Occipital lobe (tissue), 1 donor: ENCODE measurements at regions not wholly inside any gene's neighbourhood (a gene's known extent, or its start where the extent isn't known, plus 50 kb on each side); places are given as distances from the start of the nearest gene placed in this dataset.
"Not testable (repeated sequence)": the region's sequence is repeated elsewhere in the genome, so short reads cannot be mapped to it uniquely, and the experiment has no call there.

ENCODE experiments used
- DNase-seq: peaks from one replicate; lab custom pipeline; 2025; lab: John Stamatoyannopoulos, UW

GRCh38 chr9:28976250-28976649 lies 1403.0 kb upstream of the C9orf72 start:
- no peak for DNase-seq

- DNase-seq, result no peak
These were observed 1403.4 kb upstream of the C9orf72 start for GRCh38 chr9:28976684-28977083.

GRCh38 chr9:28981129-28981528 lies 1407.8 kb upstream of the C9orf72 start:
- no peak for DNase-seq

DNA sequence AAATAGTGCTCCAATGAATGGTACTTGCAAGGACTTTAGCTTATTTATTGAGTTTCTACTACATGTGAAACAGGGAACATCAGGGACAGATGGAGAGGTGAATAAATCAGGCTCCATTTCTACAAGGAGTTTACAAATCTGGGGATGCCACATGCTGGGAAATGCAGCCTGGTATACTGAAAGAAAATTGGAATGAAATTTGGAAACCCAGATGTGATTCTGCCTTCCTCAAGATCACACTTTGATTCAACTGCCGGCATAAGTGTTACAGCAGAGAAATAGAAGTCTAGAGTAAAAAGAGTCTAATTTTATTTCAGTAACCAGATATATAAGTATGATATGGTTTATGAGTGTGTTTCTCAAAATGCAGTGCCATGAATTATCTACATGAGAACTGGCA lies 1408.4 kb upstream of the C9orf72 start:
- DNase-seq, result no peak

- no peak for DNase-seq
These were observed 1410.7 kb upstream of the C9orf72 start for GRCh38 chr9:28984016-28984415.

DNA sequence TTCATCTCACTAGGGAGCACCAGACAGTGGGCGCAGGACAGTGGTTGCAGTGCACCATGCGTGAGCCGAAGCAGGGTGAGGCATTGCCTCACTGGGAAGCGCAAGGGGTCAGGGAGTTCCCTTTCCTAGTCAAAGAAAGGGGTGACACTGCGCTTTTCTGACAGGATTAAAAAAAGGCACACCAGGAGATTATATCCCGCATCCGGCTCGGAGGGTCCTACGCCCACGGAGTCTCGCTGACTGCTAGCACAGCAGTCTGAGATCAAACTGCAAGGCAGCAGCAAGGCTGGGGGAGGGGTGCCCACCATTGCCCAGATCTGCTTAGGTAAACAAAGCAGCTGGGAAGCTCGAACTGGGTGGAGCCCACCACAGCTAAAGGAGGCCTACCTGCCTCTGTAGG lies 1416.7 kb upstream of the C9orf72 start:
- not testable (repeated sequence) for DNase-seq

- no peak for DNase-seq
These were observed 1425.8 kb upstream of the C9orf72 start for GRCh38 chr9:28999057-28999456.

DNA sequence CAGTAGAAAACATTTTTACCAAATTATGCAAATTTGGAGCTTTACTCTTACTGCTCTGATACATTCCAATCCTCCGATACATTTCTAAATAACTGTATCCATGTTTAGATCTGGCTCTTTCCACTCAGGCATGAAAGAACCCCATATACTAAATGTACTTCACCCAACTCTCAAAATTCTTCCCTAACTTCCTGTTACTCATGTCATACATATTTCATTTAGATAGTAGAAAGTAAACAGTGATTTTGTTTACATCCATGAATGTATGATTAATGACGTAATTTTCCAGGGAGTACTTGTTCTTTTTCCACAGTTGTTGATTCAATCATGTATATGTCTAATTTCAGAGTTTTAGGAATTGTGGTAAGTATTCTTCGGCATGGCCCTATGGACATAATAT lies 1426.5 kb upstream of the C9orf72 start:
- DNase-seq, result no peak

DNA sequence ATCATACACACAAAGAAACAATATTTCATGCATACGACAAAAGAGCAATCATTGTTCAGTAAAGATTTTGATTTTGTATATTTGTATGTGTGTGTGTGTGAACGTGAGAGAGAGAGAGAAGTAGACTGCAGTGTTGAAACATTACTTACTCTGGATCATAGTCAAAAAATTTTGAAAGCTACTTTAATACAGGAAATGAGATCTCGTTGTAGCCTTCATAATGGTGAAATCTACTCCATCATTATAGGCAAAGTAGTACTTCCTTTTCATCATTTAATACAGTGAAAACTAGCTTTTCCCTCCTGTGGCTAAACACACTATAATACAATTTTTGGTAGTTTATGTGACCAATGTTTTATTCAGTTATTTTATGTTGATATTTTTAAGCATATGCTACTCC lies 1427.7 kb upstream of the C9orf72 start:
- DNase-seq, result no peak

- no peak for DNase-seq
These were observed 1431.7 kb upstream of the C9orf72 start for GRCh38 chr9:29004988-29005387.

DNA sequence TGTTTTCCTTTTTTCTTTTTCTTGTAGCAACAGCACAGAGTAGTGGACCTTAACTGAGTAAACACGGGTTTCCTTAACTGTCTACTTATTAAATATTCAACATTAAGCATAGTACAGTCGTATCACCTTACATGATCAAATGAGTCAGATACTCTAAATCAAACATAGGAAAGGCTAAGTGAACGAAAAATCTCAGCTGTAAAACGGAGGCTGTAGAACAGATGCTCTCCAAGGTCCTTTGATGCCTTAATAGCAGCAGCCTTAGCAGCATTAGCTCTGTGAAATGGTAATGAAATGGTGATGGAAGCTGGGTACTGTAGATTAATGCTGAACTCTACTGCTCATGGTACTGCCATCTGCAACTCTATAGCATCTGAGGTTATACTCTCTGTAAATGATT lies 1433.3 kb upstream of the C9orf72 start:
- no peak for DNase-seq

DNA sequence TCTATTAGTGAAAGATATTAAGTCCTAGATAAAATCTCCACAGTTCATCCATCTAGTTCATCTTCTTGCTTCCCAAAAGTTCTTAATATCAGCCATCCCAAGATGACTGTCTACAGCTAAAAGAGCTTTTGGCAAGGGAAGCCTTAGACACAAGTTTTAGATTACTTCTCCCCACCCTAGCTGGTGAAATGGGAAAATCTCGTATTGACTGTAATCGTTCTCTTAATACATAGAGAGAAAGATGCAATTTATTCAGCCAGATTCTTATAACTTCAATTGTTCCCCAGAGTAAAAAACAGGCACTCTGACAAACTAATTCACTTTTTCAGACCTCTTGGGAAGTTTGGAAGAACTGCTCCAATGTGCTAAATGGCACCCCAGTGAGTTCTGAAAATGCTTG lies 1439.6 kb upstream of the C9orf72 start:
- no peak for DNase-seq

DNA sequence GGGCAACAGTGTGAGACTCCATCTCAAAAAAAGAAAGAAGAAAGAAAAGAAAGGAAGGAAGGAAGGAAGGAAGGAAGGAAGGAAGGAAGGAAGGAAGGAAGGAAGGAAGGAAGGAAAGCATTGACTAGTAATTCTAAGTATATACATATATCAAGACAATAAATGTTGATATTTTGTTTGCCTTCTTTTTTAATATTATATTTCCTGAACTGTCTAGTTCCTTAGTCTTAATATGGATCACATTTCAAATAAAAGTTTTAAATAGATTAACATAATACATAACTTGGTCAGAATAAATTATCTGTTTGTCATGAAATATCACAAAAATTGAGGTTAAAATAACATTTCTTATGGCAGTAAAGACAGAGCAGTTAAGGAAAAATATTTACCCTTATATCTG lies 1448.4 kb upstream of the C9orf72 start:
- DNase-seq, result no peak

- no peak for DNase-seq
These were observed 1465.1 kb upstream of the C9orf72 start for GRCh38 chr9:29038332-29038731.

- no peak for DNase-seq
These were observed 1466.0 kb upstream of the C9orf72 start for GRCh38 chr9:29039258-29039657.

DNA sequence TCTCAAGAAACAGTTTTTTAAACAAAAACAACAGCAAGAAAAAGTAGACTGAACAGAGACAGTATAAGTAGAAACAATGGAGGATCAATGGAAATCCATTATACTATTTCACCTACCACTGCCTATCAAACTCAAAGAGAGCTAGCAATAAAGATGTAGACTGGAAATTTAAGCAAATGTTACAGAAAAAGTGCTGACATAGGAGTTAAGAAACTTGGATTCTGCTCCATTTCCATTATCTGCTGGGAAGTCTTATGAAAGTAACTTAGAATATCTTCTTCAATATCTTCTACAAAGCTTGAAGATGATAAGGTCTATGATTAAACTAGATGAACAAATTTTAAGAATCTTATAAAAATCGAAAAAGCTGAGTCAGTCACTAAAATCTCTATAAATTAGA lies 1469.8 kb upstream of the C9orf72 start:
- no peak for DNase-seq

- DNase-seq, result no peak
These were observed 1471.7 kb upstream of the C9orf72 start for GRCh38 chr9:29044959-29045358.

DNA sequence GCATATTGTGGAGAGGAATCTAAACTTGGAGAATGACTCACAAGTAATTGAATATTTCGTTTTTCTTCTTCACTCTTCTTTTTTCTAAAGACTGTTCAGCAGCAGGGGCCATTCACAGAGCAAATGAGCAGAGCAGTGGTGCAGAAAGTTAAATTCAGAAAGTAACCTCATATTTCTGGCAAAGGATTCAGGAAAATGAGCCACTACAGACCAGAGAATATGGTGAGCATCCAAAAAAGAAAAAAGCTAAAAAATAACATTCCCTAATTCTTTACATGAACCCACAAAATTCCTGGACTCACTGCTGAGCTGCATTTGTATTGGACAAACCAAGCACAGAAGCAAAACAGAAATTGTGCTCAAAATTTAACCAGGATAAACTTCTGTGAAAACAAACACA lies 1486.8 kb upstream of the C9orf72 start:
- no peak for DNase-seq

GRCh38 chr9:29062446-29062845 lies 1489.2 kb upstream of the C9orf72 start:
- DNase-seq, result no peak

GRCh38 chr9:29063031-29063430 lies 1489.8 kb upstream of the C9orf72 start:
- DNase-seq, result no peak

GRCh38 chr9:29066141-29066640 lies 1492.9 kb upstream of the C9orf72 start:
- no peak for DNase-seq

- no peak for DNase-seq
These were observed 1495.2 kb upstream of the C9orf72 start for GRCh38 chr9:29068461-29068860.

DNA sequence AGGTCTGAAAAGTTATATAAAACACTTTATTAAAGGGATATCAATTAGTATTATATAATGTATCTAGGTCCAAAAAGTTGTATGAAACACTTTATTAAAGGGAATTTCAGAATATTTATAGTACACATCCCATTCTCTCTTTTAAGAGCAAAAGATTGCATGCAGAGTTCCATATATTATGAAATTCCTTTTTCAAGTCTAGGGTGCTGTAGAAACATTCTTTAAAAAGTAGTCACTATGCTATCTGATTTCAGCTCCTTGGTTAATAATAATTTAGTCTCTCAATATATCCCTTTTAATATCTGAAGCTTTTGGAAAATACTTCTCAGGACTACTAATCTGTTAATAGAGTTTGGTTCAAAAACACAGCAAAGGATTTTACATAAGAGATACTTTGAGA lies 1496.1 kb upstream of the C9orf72 start:
- DNase-seq, result no peak

- no peak for DNase-seq
These were observed 1504.9 kb upstream of the C9orf72 start for GRCh38 chr9:29078063-29078666.
